GM18909 (cell line): ENCODE measurements at regions not wholly inside any gene's neighbourhood (a gene's known extent, or its start where the extent isn't known, plus 50 kb on each side); places are given as distances from the start of the nearest gene placed in this dataset.
"Not testable (repeated sequence)": the region's sequence is repeated elsewhere in the genome, so short reads cannot be mapped to it uniquely, and the experiment has no call there.

ENCODE experiments used
- ATAC-seq: cut with Tn5 transposase; IDR thresholded peaks from one replicate; pipeline ENCODE4 v1.9.1; 2021; ENCODE audit warnings: mild to moderate bottlenecking; ENCODE audit not compliant: unreplicated experiment, poor library complexity

- no peak for ATAC-seq
These were observed 92.3 kb upstream of the ANKRD10 start for GRCh38 chr13:111007209-111007608.

GRCh38 chr13:111006506-111007031 is 91.7 kb upstream of the ANKRD10 start:
- no peak for ATAC-seq

- ATAC-seq = no peak
These were observed 91.1 kb upstream of the ANKRD10 start for GRCh38 chr13:111005808-111006505.

GRCh38 chr13:111005364-111005763 is 90.5 kb upstream of the ANKRD10 start:
- no peak for ATAC-seq

GRCh38 chr13:111004444-111004843 is 89.6 kb upstream of the ANKRD10 start:
- no peak for ATAC-seq

- no peak for ATAC-seq
These were observed 86.8 kb upstream of the ANKRD10 start for GRCh38 chr13:111001636-111002035.

GRCh38 chr13:110993788-110994187 is 78.9 kb upstream of the ANKRD10 start:
- ATAC-seq = no peak

- ATAC-seq = no peak
These were observed 77.2 kb upstream of the ANKRD10 start for GRCh38 chr13:110991991-110992508.

- no peak for ATAC-seq
These were observed 74.5 kb upstream of the ANKRD10 start for GRCh38 chr13:110989331-110989730.

GRCh38 chr13:110985541-110985940 is 70.7 kb upstream of the ANKRD10 start:
- ATAC-seq = no peak

GRCh38 chr13:110984798-110985197 is 69.9 kb upstream of the ANKRD10 start:
- no peak for ATAC-seq

- ATAC-seq = no peak
These were observed 69.5 kb upstream of the ANKRD10 start for GRCh38 chr13:110984381-110984780.

GRCh38 chr13:110983241-110983640 is 68.4 kb upstream of the ANKRD10 start:
- ATAC-seq = no peak

GRCh38 chr13:110981379-110981778 is 66.5 kb upstream of the ANKRD10 start:
- no peak for ATAC-seq

- ATAC-seq = no peak
These were observed 66.1 kb upstream of the ANKRD10 start for GRCh38 chr13:110980921-110981320.

GRCh38 chr13:110979149-110979548 is 64.3 kb upstream of the ANKRD10 start:
- not testable (repeated sequence) for ATAC-seq

GRCh38 chr13:110978390-110978789 is 63.5 kb upstream of the ANKRD10 start:
- no peak for ATAC-seq

GRCh38 chr13:110976785-110977184 is 61.9 kb upstream of the ANKRD10 start:
- no peak for ATAC-seq

GRCh38 chr13:110973007-110973700 is 58.3 kb upstream of the ANKRD10 start:
- no peak for ATAC-seq

- ATAC-seq = no peak
These were observed 56.6 kb upstream of the ANKRD10 start for GRCh38 chr13:110971486-110971885.

GRCh38 chr13:110967156-110967855 is 52.4 kb upstream of the ANKRD10 start:
- ATAC-seq = not testable (repeated sequence)
